ENCODE measurements at regions not wholly inside any gene's neighbourhood (a gene's known extent, or its start where the extent isn't known, plus 50 kb on each side); places are given as distances from the start of the nearest gene placed in this dataset.

DNA sequence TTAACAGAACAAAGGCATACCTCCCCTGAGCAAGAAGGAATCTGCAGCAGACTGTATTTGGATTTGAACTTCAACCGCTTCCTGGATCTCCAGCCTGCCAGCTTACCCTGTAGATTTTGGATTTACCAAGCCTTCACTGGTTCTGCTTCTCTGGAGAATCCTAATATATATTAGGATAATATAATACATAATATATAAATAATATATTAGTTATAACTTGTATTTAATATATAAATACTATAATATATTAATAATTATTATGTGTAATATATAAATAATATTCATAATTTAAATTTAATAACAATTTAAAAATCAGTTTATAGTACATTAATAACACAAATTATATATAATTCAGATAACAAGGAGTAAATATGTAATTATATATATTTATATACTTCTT, 121.4 kb downstream of the COX18 start:
- TF ChIP-seq, protein P1, sequence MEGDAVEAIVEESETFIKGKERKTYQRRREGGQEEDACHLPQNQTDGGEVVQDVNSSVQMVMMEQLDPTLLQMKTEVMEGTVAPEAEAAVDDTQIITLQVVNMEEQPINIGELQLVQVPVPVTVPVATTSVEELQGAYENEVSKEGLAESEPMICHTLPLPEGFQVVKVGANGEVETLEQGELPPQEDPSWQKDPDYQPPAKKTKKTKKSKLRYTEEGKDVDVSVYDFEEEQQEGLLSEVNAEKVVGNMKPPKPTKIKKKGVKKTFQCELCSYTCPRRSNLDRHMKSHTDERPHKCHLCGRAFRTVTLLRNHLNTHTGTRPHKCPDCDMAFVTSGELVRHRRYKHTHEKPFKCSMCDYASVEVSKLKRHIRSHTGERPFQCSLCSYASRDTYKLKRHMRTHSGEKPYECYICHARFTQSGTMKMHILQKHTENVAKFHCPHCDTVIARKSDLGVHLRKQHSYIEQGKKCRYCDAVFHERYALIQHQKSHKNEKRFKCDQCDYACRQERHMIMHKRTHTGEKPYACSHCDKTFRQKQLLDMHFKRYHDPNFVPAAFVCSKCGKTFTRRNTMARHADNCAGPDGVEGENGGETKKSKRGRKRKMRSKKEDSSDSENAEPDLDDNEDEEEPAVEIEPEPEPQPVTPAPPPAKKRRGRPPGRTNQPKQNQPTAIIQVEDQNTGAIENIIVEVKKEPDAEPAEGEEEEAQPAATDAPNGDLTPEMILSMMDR (IDR thresholded peaks at IDR 0.05; ENCODE audit: poor library complexity, severe bottlenecking) = no peak
- H3K27me3 ChIP-seq (ENCODE audit: insufficient read depth, poor library complexity, severe bottlenecking) = no peaks in the 10 kb centered on the region
- DNase-seq (ENCODE audit: low spot score) (no peak), ATAC-seq (ENCODE audit: low read depth) (no peak)
- H3K9me3 ChIP-seq (ENCODE audit: severe bottlenecking) = no peaks in the 10 kb centered on the region
- H3K27ac ChIP-seq (ENCODE audit: poor library complexity, severe bottlenecking) = no peak overlapping the region
- H3K36me3 ChIP-seq (ENCODE audit: low read depth) = no peaks in the 10 kb centered on the region
- no peak overlapping the region for H3K4me3 ChIP-seq (ENCODE audit: severe bottlenecking)
- peaks cover 14% of the 10 kb centered on the region for H3K4me1 ChIP-seq (ENCODE audit: insufficient read depth, poor library complexity, severe bottlenecking)

DNA sequence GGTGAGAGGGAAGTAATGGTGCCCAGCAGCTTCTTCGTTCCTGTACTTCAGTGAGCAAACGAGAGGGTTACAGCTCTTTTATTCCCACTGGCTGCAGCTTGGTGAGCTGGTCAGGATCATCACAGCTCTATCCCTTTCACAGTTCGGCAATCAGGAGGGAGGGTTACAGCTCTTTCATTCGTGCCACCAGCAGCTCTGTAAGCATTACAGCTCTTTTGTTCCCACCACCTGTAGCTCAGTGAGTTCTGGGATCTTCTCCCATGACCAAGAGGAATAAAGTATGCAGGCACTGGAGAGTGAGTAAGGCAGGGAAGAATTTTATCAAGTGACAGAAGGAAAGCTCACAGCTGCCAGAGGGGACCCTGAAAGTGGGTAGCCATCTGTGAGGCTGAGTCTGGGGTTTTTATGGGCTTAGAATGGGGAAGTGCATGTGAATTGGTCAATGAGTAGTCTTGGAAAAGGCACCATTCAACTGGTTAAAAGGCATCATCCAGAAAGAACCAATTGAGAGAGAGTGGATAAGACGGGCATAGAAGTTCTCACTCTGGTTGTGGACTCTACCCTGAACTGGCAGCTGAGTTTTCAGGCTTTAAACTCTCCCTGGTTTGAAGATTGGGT, 123.7 kb downstream of the COX18 start:
- no peaks in the 10 kb centered on the region for H3K27me3 ChIP-seq (ENCODE audit: insufficient read depth, poor library complexity, severe bottlenecking)
- no peaks in the 10 kb centered on the region for H3K4me1 ChIP-seq (ENCODE audit: insufficient read depth, poor library complexity, severe bottlenecking)
- no peaks in the 10 kb centered on the region for H3K9me3 ChIP-seq (ENCODE audit: severe bottlenecking)
- no peak overlapping the region for H3K4me3 ChIP-seq (ENCODE audit: severe bottlenecking)
- no peaks in the 10 kb centered on the region for H3K36me3 ChIP-seq (ENCODE audit: low read depth)
- ATAC-seq (ENCODE audit: low read depth) = no peak
- TF ChIP-seq, protein P1 (IDR thresholded peaks at IDR 0.05; ENCODE audit: poor library complexity, severe bottlenecking) = no peak
- H3K27ac ChIP-seq (ENCODE audit: poor library complexity, severe bottlenecking) = no peak overlapping the region
- no peak for DNase-seq (ENCODE audit: low spot score)

DNA sequence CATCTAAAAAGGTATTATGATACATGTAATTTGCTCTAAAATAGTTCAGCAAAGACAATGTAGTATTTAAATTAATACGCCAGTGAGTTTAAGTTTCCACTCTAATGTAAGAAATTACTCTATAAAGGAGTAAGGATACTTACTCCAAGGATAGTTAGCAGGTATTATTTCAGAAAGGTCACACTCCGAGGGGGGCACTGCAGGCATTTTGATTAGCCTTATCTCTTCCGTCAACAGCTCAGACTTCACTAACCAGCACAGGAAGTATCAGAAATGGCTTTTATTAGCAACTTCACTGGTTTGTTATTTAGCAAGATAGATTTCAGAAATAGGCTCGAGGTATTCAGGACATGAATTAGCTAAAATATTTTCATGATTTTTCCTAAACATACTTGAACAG, 127.0 kb downstream of the COX18 start:
- H3K4me3 ChIP-seq (ENCODE audit: severe bottlenecking) = no peak overlapping the region
- H3K27me3 ChIP-seq (ENCODE audit: insufficient read depth, poor library complexity, severe bottlenecking) = no peaks in the 10 kb centered on the region
- no peak for DNase-seq (ENCODE audit: low spot score)
- TF ChIP-seq, protein P1 (IDR thresholded peaks at IDR 0.05; ENCODE audit: poor library complexity, severe bottlenecking) = no peak
- H3K4me1 ChIP-seq (ENCODE audit: insufficient read depth, poor library complexity, severe bottlenecking) = no peaks in the 10 kb centered on the region
- H3K9me3 ChIP-seq (ENCODE audit: severe bottlenecking) = no peaks in the 10 kb centered on the region
- H3K27ac ChIP-seq (ENCODE audit: poor library complexity, severe bottlenecking) = no peak overlapping the region
- no peaks in the 10 kb centered on the region for H3K36me3 ChIP-seq (ENCODE audit: low read depth)
- ATAC-seq (ENCODE audit: low read depth) = no peak

DNA sequence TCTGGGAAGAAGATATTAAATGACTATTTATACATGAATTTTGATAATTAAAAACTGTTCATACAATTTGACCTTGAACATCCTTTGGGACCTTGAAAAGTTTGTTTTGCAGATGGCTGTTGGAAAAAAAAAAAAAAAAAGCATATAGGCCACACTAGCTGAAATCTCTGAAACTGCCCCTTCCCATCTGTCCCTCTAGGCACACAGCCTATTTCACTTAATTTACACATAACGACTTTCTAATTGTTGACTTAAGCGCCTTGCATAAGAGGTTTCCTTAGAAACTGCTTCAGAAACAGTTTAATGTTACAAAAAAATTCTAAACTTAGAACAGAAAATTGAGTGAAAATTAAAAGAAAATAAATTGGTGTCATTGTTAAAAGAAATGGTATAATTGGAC, 131.0 kb downstream of the COX18 start:
- TF ChIP-seq, protein P1 (IDR thresholded peaks at IDR 0.05; ENCODE audit: poor library complexity, severe bottlenecking) = no peak
- DNase-seq (ENCODE audit: low spot score) = no peak
- Histone ChIP-seq H3K4me3 (ENCODE audit: severe bottlenecking) (no peak overlapping the region), H3K27me3 (ENCODE audit: insufficient read depth, poor library complexity, severe bottlenecking) (no peaks in the 10 kb centered on the region), H3K27ac (ENCODE audit: poor library complexity, severe bottlenecking) (no peak overlapping the region), H3K36me3 (ENCODE audit: low read depth) (no peaks in the 10 kb centered on the region), H3K4me1 (ENCODE audit: insufficient read depth, poor library complexity, severe bottlenecking) (no peaks in the 10 kb centered on the region), H3K9me3 (ENCODE audit: severe bottlenecking) (no peaks in the 10 kb centered on the region)
- no peak for ATAC-seq (ENCODE audit: low read depth)

DNA sequence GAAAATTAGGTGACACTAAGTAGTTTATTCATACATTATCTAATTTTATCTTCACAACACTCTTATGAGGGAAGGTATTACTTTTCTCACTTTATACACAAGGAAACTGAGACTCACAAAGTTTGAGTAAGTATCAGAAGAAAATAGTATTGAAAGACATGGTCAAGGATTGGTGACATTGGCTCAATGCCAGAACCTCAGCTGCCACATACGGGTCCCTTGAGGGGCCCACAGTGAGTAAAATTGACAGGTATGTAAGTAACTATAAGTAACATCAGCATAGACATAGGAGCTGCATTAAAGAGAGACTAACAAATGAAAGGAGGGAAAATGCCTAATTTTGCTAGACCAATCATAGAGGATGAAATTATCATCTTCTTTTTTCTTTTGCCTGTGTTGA, 134.1 kb downstream of the COX18 start:
- TF ChIP-seq, protein P1 (IDR thresholded peaks at IDR 0.05; ENCODE audit: poor library complexity, severe bottlenecking) = no peak
- DNase-seq (ENCODE audit: low spot score) (no peak), ATAC-seq (ENCODE audit: low read depth) (no peak)
- no peak overlapping the region for H3K27ac ChIP-seq (ENCODE audit: poor library complexity, severe bottlenecking)
- H3K9me3 ChIP-seq (ENCODE audit: severe bottlenecking) = no peaks in the 10 kb centered on the region
- no peak overlapping the region for H3K4me3 ChIP-seq (ENCODE audit: severe bottlenecking)
- no peaks in the 10 kb centered on the region for H3K4me1 ChIP-seq (ENCODE audit: insufficient read depth, poor library complexity, severe bottlenecking)
- H3K36me3 ChIP-seq (ENCODE audit: low read depth) = no peaks in the 10 kb centered on the region
- H3K27me3 ChIP-seq (ENCODE audit: insufficient read depth, poor library complexity, severe bottlenecking) = no peaks in the 10 kb centered on the region
